SK-N-SH treated with all-trans-retinoic acid at 6 μM for 48 hours (cell line): ENCODE measurements at regions not wholly inside any gene's neighbourhood (a gene's known extent, or its start where the extent isn't known, plus 50 kb on each side); places are given as distances from the start of the nearest gene placed in this dataset.

Experiments used
- ATAC-seq: fragments of 200-7000 bp; cut with Tn5 transposase; 3 replicates; pipeline ENCODE4 v1.9.1; 2020; ENCODE audit warnings: mild to moderate bottlenecking, moderate library complexity
- ARNTL ChIP-seq: fragments of 450-650 bp; formaldehyde crosslinking; IDR thresholded peaks from 2 replicates; pipeline ENCODE4 v1.5.0; 2020; ENCODE audit warnings: low read depth, mild to moderate bottlenecking, moderate library complexity, borderline replicate concordance
- BACH2 ChIP-seq: fragments of 250-450 bp; sonication (Bioruptor Pico); IDR thresholded peaks from 2 replicates; pipeline ENCODE4 v1.9.0; 2021; ENCODE audit warnings: mild to moderate bottlenecking, borderline replicate concordance
- CREB5 ChIP-seq: fragments of 250-450 bp; sonication (Bioruptor Pico); IDR thresholded peaks from 2 replicates; pipeline ENCODE4 v1.5.1; 2020; ENCODE audit warnings: low read depth, mild to moderate bottlenecking, moderate library complexity
- CSDC2 ChIP-seq: fragments of 250-450 bp; sonication (Bioruptor Pico); IDR thresholded peaks from 2 replicates; pipeline ENCODE4 v1.5.0; 2020; ENCODE audit warnings: mild to moderate bottlenecking, moderate library complexity
- CSRNP3 ChIP-seq: fragments of 250-450 bp; sonication (Bioruptor Pico); IDR thresholded peaks from 2 replicates; pipeline ENCODE4 v1.5.1; 2021; ENCODE audit warnings: mild to moderate bottlenecking, moderate library complexity
- GLIS3 ChIP-seq: fragments of 250-450 bp; sonication (Bioruptor Pico); IDR thresholded peaks from 2 replicates; pipeline ENCODE4 v1.5.0; 2020; ENCODE audit warnings: mild to moderate bottlenecking, moderate library complexity
- ISL1 ChIP-seq: fragments of 250-450 bp; sonication (Bioruptor Pico); IDR thresholded peaks from 2 replicates; pipeline ENCODE4 v2.1.2; 2022; ENCODE audit warnings: mild to moderate bottlenecking, moderate library complexity
- OSR1 ChIP-seq: fragments of 250-450 bp; sonication (Bioruptor Pico); IDR thresholded peaks from 2 replicates; pipeline ENCODE4 v1.8.0; 2022; ENCODE audit warnings: moderate library complexity, mild to moderate bottlenecking, inconsistent platforms
- PATZ1 ChIP-seq: fragments of 250-450 bp; sonication (Bioruptor Pico); IDR thresholded peaks from 2 replicates; pipeline ENCODE4 v1.8.0; 2020; ENCODE audit warnings: mild to moderate bottlenecking, moderate library complexity, borderline replicate concordance
- POU6F1 ChIP-seq: fragments of 250-450 bp; sonication (Bioruptor Pico); IDR thresholded peaks from 2 replicates; pipeline ENCODE4 v1.8.0; 2021; ENCODE audit warnings: low read depth, mild to moderate bottlenecking, moderate library complexity, borderline replicate concordance
- RARB ChIP-seq: fragments of 250-450 bp; sonication (Bioruptor Pico); IDR thresholded peaks from 2 replicates; pipeline ENCODE4 v1.8.0; 2021; ENCODE audit warnings: mild to moderate bottlenecking, moderate library complexity
- SNAI2 ChIP-seq: fragments of 250-450 bp; sonication (Bioruptor Pico); IDR thresholded peaks from 2 replicates; pipeline ENCODE4 v1.5.0; 2020; ENCODE audit warnings: mild to moderate bottlenecking, moderate library complexity
- TOX ChIP-seq: fragments of 250-450 bp; sonication (Bioruptor Pico); IDR thresholded peaks from 2 replicates; pipeline ENCODE4 v1.8.0; 2021; ENCODE audit warnings: mild to moderate bottlenecking, moderate library complexity, borderline replicate concordance
- ZNF565 ChIP-seq: fragments of 450-650 bp; formaldehyde crosslinking; conservative IDR thresholded peaks from 2 replicates; pipeline ENCODE4 v1.5.0; 2020; ENCODE audit warnings: low read depth, mild to moderate bottlenecking, moderate library complexity
- ZNF70 ChIP-seq: fragments of 450-650 bp; formaldehyde crosslinking; IDR thresholded peaks from 2 replicates; pipeline ENCODE4 v1.5.0; 2020; ENCODE audit warnings: mild to moderate bottlenecking, moderate library complexity
- ZNF8 ChIP-seq: fragments of 450-650 bp; formaldehyde crosslinking; IDR thresholded peaks from 2 replicates; pipeline ENCODE4 v1.5.0; 2020; ENCODE audit warnings: mild to moderate bottlenecking, moderate library complexity
- TF ChIP-seq, protein P1 (sequence below): fragments of 250-450 bp; sonication (Bioruptor Pico); IDR thresholded peaks from 2 replicates; pipeline ENCODE4 v1.5.0; 2020; ENCODE audit warnings: mild to moderate bottlenecking, moderate library complexity

GRCh38 chr2:12057436-12058166 lies 311.2 kb downstream of the LPIN1 start:
- ATAC-seq: no peak
- TF ChIP-seq ISL1 (CRISPR knock-in tag): no peak

- peak; percentile 78 for ATAC-seq
Measured at GRCh38 chr2:12059616-12060441, 313.4 kb downstream of the LPIN1 start.

DNA sequence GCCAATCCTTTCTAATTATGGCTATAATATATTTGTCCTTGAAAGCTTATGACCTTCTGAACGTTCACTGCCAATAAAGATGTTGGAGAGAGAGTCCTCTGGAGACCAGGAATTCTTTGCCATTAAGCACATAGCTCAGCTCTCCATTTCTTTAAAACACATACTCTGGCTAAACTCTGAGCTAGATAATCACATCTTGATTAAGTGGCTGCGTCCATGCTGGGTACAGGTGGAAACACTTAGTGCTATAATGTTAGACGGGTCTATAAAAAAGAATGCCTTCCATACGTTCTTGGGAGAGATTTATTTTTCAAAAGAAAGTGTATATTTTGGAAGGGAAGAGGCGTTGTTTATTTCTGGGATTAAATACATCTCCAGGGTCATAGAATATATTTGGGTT lies 314.5 kb downstream of the LPIN1 start:
- no peak for ATAC-seq
- TF ChIP-seq PATZ1 (CRISPR knock-in tag): no peak
- no peak for TF ChIP-seq CSRNP3 (CRISPR knock-in tag)
- no peak for TF ChIP-seq CREB5 (CRISPR knock-in tag)
- TF ChIP-seq TOX (CRISPR knock-in tag): no peak
- TF ChIP-seq CSDC2: no peak
- TF ChIP-seq RARB (CRISPR knock-in tag): no peak
- TF ChIP-seq SNAI2 (CRISPR knock-in tag): no peak
- TF ChIP-seq GLIS3 (CRISPR knock-in tag): no peak
- TF ChIP-seq ZNF8 (CRISPR knock-in tag): no peak
- no peak for TF ChIP-seq ZNF70

More at GRCh38 chr2:12059616-12060441, 313.4 kb downstream of the LPIN1 start:
- TF ChIP-seq ISL1 (CRISPR knock-in tag): no peak
- no peak for TF ChIP-seq ZNF565
- TF ChIP-seq, protein P1, sequence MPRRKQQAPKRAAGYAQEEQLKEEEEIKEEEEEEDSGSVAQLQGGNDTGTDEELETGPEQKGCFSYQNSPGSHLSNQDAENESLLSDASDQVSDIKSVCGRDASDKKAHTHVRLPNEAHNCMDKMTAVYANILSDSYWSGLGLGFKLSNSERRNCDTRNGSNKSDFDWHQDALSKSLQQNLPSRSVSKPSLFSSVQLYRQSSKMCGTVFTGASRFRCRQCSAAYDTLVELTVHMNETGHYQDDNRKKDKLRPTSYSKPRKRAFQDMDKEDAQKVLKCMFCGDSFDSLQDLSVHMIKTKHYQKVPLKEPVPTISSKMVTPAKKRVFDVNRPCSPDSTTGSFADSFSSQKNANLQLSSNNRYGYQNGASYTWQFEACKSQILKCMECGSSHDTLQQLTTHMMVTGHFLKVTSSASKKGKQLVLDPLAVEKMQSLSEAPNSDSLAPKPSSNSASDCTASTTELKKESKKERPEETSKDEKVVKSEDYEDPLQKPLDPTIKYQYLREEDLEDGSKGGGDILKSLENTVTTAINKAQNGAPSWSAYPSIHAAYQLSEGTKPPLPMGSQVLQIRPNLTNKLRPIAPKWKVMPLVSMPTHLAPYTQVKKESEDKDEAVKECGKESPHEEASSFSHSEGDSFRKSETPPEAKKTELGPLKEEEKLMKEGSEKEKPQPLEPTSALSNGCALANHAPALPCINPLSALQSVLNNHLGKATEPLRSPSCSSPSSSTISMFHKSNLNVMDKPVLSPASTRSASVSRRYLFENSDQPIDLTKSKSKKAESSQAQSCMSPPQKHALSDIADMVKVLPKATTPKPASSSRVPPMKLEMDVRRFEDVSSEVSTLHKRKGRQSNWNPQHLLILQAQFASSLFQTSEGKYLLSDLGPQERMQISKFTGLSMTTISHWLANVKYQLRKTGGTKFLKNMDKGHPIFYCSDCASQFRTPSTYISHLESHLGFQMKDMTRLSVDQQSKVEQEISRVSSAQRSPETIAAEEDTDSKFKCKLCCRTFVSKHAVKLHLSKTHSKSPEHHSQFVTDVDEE (CRISPR knock-in tag): no peak
- TF ChIP-seq CSRNP3 (CRISPR knock-in tag): no peak
- TF ChIP-seq, all 23 proteins: peak for 0

GRCh38 chr2:12061286-12062052 lies 315.0 kb downstream of the LPIN1 start:
- TF ChIP-seq ZNF565: no peak
- TF ChIP-seq ZNF8 (CRISPR knock-in tag): no peak
- TF ChIP-seq CREB5 (CRISPR knock-in tag): no peak
- no peak for TF ChIP-seq ZNF70
- TF ChIP-seq BACH2 (CRISPR knock-in tag): no peak
- no peak for TF ChIP-seq TOX (CRISPR knock-in tag)
- TF ChIP-seq OSR1 (CRISPR knock-in tag): no peak
- no peak for TF ChIP-seq ARNTL (CRISPR knock-in tag)
- TF ChIP-seq CSDC2: no peak
- no peak for TF ChIP-seq POU6F1 (CRISPR knock-in tag)
- TF ChIP-seq SNAI2 (CRISPR knock-in tag): no peak
- TF ChIP-seq GLIS3 (CRISPR knock-in tag): no peak
- ATAC-seq: no peak
